Choroid plexus epithelial cell (primary cell): ENCODE measurements at regions not wholly inside any gene's neighbourhood (a gene's known extent, or its start where the extent isn't known, plus 50 kb on each side); places are given as distances from the start of the nearest gene placed in this dataset.

ENCODE experiments used
- DNase-seq: peaks from one replicate; pipeline ENCODE4 v3.0.0-alpha.2; 2010; ENCODE audit warnings: low read depth
- H3K4me3 ChIP-seq: 2 replicates; pipeline ENCODE4 v1.5.1; 2011; ENCODE audit warnings: low read depth, mild to moderate bottlenecking, control low read depth, low read length, moderate library complexity
- TF ChIP-seq, protein P1 (sequence below): conservative IDR thresholded peaks from 2 replicates; pipeline ENCODE4 v1.5.1; 2011; ENCODE audit warnings: low read depth, mild to moderate bottlenecking, control low read depth, inconsistent platforms, low read length, moderate library complexity

DNA sequence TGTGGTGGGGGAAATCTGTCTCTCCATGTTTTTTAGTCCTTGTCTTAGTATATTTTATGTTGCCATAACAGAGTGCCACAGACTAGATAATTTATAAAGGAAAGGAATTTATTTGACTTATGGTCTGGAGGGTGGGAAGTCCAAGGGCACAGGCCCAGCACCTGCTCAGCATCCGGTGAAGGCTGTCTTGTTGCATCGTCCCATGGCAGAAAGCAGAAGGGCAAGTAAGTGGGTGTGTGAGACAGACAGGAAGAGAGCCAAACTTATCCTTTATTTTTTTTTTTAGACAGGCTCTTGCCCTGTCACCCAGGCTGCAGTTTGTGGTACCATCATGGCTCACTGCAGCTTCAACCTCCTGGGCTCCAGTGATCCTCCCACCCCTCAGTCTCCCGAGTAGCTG lies 98.1 kb downstream of the HS1BP3 start:
- TF ChIP-seq, protein P1, sequence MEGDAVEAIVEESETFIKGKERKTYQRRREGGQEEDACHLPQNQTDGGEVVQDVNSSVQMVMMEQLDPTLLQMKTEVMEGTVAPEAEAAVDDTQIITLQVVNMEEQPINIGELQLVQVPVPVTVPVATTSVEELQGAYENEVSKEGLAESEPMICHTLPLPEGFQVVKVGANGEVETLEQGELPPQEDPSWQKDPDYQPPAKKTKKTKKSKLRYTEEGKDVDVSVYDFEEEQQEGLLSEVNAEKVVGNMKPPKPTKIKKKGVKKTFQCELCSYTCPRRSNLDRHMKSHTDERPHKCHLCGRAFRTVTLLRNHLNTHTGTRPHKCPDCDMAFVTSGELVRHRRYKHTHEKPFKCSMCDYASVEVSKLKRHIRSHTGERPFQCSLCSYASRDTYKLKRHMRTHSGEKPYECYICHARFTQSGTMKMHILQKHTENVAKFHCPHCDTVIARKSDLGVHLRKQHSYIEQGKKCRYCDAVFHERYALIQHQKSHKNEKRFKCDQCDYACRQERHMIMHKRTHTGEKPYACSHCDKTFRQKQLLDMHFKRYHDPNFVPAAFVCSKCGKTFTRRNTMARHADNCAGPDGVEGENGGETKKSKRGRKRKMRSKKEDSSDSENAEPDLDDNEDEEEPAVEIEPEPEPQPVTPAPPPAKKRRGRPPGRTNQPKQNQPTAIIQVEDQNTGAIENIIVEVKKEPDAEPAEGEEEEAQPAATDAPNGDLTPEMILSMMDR = no peak
- H3K4me3 ChIP-seq = no peak overlapping the region
- no peak for DNase-seq

DNA sequence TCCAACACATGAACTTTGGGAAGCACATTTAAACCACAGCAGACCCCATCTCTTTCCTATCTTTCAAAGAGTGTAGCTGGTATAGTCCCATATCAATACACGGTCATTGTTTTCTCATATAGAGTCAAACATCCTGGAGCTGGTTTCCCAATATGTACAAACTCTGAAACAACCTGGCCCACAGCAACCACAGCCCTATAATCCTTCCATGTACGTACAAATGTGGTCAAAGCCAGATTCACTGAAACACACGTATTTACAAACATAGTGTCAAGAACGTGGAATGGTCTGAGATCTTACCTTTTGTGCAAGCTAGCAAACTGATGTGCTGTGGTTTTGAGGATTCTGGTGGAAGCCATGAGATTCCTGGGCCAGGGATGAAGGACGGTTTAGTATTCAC lies 97.3 kb downstream of the HS1BP3 start:
- H3K4me3 ChIP-seq = no peak overlapping the region
- DNase-seq = no peak
- TF ChIP-seq, protein P1 = no peak

DNA sequence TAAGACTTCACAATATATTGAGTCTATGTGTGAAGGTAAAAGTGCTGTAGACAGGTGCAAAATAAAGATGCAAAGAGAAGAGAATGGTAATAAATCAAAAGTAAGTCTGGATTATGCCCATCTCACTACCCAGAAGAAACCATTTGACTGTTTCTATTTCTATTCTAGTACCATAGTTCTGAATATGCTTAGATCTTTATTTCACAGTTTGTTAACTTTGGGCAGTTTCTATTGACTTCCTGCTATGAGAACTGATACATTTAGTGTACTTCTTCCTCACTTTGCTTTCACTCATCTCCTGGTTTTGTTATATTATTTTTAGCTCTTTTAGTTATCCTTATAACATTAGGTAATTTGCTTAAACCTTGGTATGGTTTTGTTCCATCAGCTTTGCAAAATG lies 94.9 kb downstream of the HS1BP3 start:
- no peak for DNase-seq
- no peak overlapping the region for H3K4me3 ChIP-seq
- TF ChIP-seq, protein P1 = no peak

DNA sequence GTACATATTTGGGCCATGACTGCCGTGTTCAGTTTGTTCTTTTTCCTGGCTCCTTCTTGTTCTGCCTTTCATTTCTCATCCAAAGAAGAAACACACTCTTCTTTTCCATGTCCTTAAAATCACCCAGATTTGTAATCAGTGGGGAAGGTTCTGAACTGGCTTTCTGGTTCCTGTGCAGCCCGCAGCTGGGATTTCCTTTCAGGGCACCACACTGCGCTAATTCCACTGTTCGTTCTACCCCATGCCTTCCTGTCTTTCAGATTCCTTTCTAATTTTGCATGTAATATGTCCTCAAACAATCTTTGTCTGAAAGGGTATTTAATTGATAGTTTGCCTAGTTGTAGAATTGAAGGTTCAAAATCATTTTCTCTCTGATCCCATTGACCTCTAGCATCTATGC lies 94.1 kb downstream of the HS1BP3 start:
- H3K4me3 ChIP-seq = no peak overlapping the region
- TF ChIP-seq, protein P1 = no peak
- DNase-seq = no peak

DNA sequence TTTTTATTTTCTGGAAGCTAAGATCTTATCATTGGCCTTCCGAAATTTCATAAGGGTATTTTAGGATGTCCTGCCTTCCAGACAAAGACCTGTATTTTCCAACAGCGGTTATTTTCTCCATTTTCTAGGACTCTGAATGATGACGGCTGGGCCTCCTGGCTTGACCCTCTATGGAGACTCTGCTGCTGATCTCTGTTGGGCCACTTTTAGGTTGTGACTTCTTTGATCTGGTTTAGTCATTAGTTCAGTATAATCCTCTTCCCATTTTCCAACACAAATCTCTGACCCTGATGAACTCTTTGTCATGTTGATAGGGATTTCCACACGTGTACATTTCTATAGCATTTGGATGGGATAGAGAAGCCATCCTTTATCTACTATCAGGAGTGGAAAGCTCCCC lies 93.7 kb downstream of the HS1BP3 start:
- H3K4me3 ChIP-seq = no peak overlapping the region

DNA sequence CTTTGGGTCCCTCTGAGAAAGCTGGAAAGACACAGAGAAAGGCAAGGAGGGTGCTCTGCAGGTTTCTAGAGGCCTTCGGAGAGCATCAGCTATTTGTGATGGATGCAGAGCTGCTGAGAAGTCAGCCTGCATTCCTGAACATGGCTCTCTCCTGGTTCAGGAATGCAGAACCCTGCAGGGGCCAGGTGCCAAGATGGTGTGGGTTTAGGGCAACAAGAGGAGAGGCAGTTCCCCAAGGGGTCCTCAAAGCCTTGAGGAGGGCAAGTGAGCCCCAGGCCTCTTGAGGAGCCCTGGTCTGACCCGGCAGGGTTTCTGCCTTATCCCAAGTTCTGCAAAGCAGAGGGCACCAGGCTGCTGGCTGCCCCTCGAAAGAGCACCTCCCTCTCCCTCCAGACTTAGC lies 93.3 kb downstream of the HS1BP3 start:
- no peak overlapping the region for H3K4me3 ChIP-seq
- TF ChIP-seq, protein P1 = no peak
- no peak for DNase-seq

More for the DNA sequence above, 93.7 kb downstream of the HS1BP3 start:
- TF ChIP-seq, protein P1 = no peak
- DNase-seq = no peak

DNA sequence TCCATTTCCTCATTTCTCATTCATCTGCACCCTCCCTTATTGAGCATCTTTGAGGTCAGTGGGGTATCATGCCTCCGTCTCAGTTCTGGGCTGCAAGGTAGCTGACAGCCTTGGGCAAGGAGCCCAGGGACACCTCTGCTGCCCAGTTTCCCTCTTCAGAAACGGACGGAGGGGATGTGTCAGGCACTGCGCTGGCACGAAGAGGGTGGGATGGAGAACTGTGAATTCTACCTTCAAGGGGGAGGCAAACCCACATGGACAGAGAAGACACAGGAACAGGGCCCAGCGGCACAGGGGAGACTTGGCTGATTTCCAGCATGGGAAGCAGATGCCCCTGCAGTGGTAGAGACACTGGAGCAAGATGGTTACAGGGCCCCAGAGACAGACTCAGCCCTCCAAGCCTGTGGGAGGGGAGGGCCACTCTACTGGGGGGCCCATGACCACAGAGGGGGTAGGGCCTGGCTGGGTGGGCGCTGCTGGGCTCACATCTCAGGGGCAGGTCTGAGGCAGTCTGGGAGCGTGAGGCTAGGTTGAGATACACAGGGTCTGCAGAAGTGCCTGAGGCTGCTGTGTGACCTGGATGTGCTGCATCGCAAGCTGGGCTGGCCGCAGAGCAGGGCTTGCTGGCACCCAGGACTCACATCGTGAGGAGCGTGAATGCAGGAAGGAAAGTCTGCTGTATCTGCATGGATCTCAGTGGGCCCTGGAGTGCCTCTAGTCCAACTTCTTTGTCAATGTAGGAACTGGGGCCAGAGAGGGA lies 92.3 kb downstream of the HS1BP3 start:
- no peak overlapping the region for H3K4me3 ChIP-seq
- DNase-seq = no peak
- TF ChIP-seq, protein P1 = no peak
